HepG2 (cell line): ENCODE measurements at regions not wholly inside any gene's neighbourhood (a gene's known extent, or its start where the extent isn't known, plus 50 kb on each side); places are given as distances from the start of the nearest gene placed in this dataset.

Experiments
- ATAC-seq: fragments of 200-7000 bp; cut with Tn5 transposase; 3 replicates; pipeline ENCODE4 v1.9.1; 2020; ENCODE audit warnings: mild to moderate bottlenecking, moderate library complexity
- BruUV-seq: library from RNA; stranded (reverse); fragments of 400-500 nt; replicated peaks from 2 replicates; lab custom pipeline; 2021; lab: Mats Ljungman, UMichigan
- CTCF ChIA-PET: fragments of 300-600 bp; formaldehyde crosslinking; extraction: SDS; loops from one replicate; lab custom pipeline; 2021; ENCODE audit warnings: low total read pairs, inconsistent platforms, low intra/inter-chr PET ratio; lab: Yijun Ruan, JAX
- POLR2A ChIA-PET: fragments of 350-600 bp; sonication (Branson Sonifier 250); formaldehyde crosslinking; loops from one replicate; lab custom pipeline; 2020; ENCODE audit warnings: antibody characterized with exemption, inconsistent platforms; lab: Yijun Ruan, JAX
- DNase-seq: peaks from one replicate; pipeline ENCODE4 v3.0.0-alpha.2; 2015; ENCODE audit warnings: low spot score
- FAIRE-seq: peaks from 3 replicates; lab custom pipeline; 2011; peaks lifted over from hg19 to GRCh38; lab: Jason Lieb, UNC
- H2AFZ ChIP-seq: one replicate; pipeline ENCODE4 v1.6.1; 2011; ENCODE audit warnings: low read length, inconsistent platforms
- H3K27ac ChIP-seq: fragments of 300-600 bp; 3 replicates; pipeline ENCODE4 v1.8.0; 2011; ENCODE audit warnings: mixed run types, mild to moderate bottlenecking, mixed read lengths, low read length, inconsistent platforms; ENCODE audit not compliant: insufficient read depth; ENCODE audit errors: extremely low read length
- H3K27me3 ChIP-seq, 2 experiments: fragments of 200-600 bp in 1 of 2; 2 replicates in 1 of 2; 3 replicates in 1 of 2; pipeline versions ENCODE4 v1.6.0 to v1.8.0; 2011; ENCODE audit warnings: low read length in 2 of 2, mild to moderate bottlenecking in 2 of 2, moderate library complexity in 2 of 2, inconsistent platforms in 1 of 2; ENCODE audit not compliant: insufficient read depth in 2 of 2, control insufficient read depth in 1 of 2
- H3K36me3 ChIP-seq, 2 experiments: fragments of 200-600 bp in 1 of 2; replicated peaks in 1 of 2; 2 replicates in 1 of 2; 3 replicates in 1 of 2; pipeline versions ENCODE4 v1.5.1 to v1.8.0; 2011; ENCODE audit warnings: low read length in 2 of 2, inconsistent platforms in 1 of 2; ENCODE audit not compliant: insufficient read depth in 2 of 2, control insufficient read depth in 1 of 2
- H3K4me1 ChIP-seq: 2 replicates; pipeline ENCODE4 v1.5.1; 2012; ENCODE audit warnings: low read length, inconsistent platforms; ENCODE audit not compliant: insufficient read depth
- H3K4me2 ChIP-seq: 2 replicates; pipeline ENCODE4 v1.6.0; 2011; ENCODE audit warnings: low read depth, low read length, inconsistent platforms
- H3K4me3 ChIP-seq, 3 experiments: fragments of 200-600 bp in 1 of 3; sonication (generic), shearing (Covaris generic) in 1 of 3; replicated peaks in 1 of 3; 2 replicates each; pipeline ENCODE4 v1.5.1; 2011 to 2016; ENCODE audit warnings: low read length in 3 of 3, inconsistent platforms in 2 of 3, low read depth in 2 of 3, mild to moderate bottlenecking in 2 of 3, control low read depth in 1 of 3, mixed read lengths in 1 of 3; ENCODE audit not compliant: insufficient read depth in 1 of 3
- H3K79me2 ChIP-seq: one replicate; pipeline ENCODE4 v1.6.1; 2011; ENCODE audit warnings: low read length, inconsistent platforms; ENCODE audit not compliant: insufficient read depth
- H3K9ac ChIP-seq: 2 replicates; pipeline ENCODE4 v1.6.0; 2011; ENCODE audit warnings: mild to moderate bottlenecking, low read depth, low read length, inconsistent platforms; ENCODE audit not compliant: insufficient read depth
- H3K9me3 ChIP-seq: 2 replicates; pipeline ENCODE4 v1.5.1; 2012; ENCODE audit warnings: mild to moderate bottlenecking, low read length
- H4K20me1 ChIP-seq: 2 replicates; pipeline ENCODE4 v1.6.0; 2011; ENCODE audit warnings: inconsistent platforms, mild to moderate bottlenecking, low read length, moderate library complexity; ENCODE audit not compliant: insufficient read depth
- BCL3 ChIP-seq: sonication (generic); formaldehyde crosslinking; IDR thresholded peaks from 2 replicates; pipeline ENCODE4 v1.5.1; 2020; ENCODE audit warnings: mild to moderate bottlenecking, missing genetic modification reagents, moderate library complexity
- GATAD2A ChIP-seq: IDR thresholded peaks from 2 replicates; pipeline ENCODE4 v1.6.1; 2016
- JDP2 ChIP-seq: sonication (generic); formaldehyde crosslinking; IDR thresholded peaks from 2 replicates; pipeline ENCODE4 v1.8.1; 2022; ENCODE audit warnings: missing genetic modification reagents, borderline replicate concordance
- PRDM15 ChIP-seq: sonication (generic); formaldehyde crosslinking; IDR thresholded peaks from 2 replicates; pipeline ENCODE4 v1.4.0; 2020; ENCODE audit warnings: missing genetic modification reagents
- SMAD3 ChIP-seq: sonication (generic); formaldehyde crosslinking; IDR thresholded peaks from 2 replicates; pipeline ENCODE4 v1.4.0; 2020; ENCODE audit warnings: missing genetic modification reagents
- ZNF839 ChIP-seq: sonication (generic); formaldehyde crosslinking; IDR thresholded peaks from 2 replicates; pipeline ENCODE4 v1.4.0; 2020; ENCODE audit warnings: missing genetic modification reagents, mild to moderate bottlenecking, borderline replicate concordance
- WGBS: methylation state at CpG from one replicate; pipeline ENCODE4 v1.1.6; 2017; ENCODE audit warnings: low lambda C conversion rate; 5-methylcytosine and 5-hydroxymethylcytosine counted together
- in situ Hi-C: cut with HindIII; loops from 2 replicates; pipeline ENCODE4 v1.10.0; 2017; ENCODE audit warnings: low pct_unique_long_range_greater_than_20kb; ENCODE audit not compliant: extremely low pct_ligation_motif_present
- intact Hi-C: fragments of 100-400 bp; cut with micrococcal nuclease; formaldehyde crosslinking; loops from one replicate; pipeline ENCODE4 v1.10.0; 2022; ENCODE audit not compliant: unreplicated experiment
- TF ChIP-seq, protein P1 (sequence below), 2 experiments: sonication (generic) in 1 of 2; formaldehyde crosslinking in 1 of 2; IDR thresholded peaks; 2 replicates each; pipeline versions ENCODE4 v1.4.0 to v1.6.1; 2018 to 2020; ENCODE audit warnings: missing genetic modification reagents in 2 of 2, borderline replicate concordance in 1 of 2, low read depth in 1 of 2, mild to moderate bottlenecking in 1 of 2, missing biosample characterization in 1 of 2
- TF ChIP-seq, protein P2 (sequence below): sonication (generic); formaldehyde crosslinking; IDR thresholded peaks from 2 replicates; pipeline ENCODE4 v1.4.0; 2020; ENCODE audit warnings: missing genetic modification reagents
- TF ChIP-seq, protein P3 (sequence below): IDR thresholded peaks from 2 replicates; pipeline ENCODE4 v1.6.1; 2016; ENCODE audit warnings: low read depth, control low read depth

DNA sequence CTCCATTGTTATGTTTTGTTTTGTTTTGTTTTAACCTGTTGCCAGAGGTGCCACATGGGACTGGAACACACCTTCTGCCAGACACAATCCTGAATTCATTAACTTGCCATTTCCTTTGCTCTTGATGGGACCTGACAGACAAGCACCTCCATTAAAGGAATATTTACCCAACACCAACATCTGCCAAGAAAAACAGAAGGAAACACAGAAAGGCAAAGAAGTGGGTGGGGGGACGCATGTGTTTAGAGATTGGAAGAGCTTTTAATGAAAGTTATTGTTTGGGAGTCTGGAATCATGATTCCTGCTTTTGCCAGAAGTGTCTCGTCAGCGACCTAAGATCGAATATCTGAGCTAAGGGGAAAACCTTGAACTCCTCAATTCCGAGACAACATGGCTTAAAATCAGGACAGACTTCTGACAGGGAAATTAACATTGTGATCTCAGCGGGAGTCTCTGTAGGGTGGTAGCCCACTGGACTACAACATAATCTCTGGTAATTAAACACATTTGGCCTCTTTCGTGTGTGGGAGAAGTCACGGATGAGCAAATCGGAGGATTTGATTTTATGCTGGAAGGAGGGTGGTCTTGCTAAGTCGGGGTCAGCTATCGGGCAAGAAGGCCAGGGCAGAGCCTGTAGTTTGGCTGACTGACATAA lies 210.4 kb upstream of the FAR2 start (continued):
- TF ChIP-seq BCL3 (CRISPR knock-in tag) (no peak), GATAD2A (no peak), SMAD3 (CRISPR knock-in tag) (no peak)

DNA sequence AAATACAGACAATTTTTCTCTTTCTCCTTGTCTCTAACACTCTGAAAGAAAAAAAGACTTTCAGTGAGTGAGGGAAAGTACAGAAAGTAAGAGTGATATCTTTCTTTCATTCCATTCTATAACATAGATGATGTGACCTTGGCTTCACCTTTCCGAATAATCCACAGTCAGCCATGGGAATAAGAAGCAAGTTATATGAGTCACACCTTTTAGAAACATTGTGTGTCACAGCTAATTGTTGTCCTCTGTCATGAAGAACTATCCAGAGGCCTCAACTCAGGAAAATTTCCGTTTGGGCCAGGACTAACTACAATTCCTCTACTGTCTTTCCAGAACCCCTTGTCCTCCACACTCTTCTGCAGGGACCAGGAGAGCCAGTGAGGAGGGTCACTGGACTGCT lies 209.7 kb upstream of the FAR2 start:
- WGBS = 15% methylated on average over 2 of the region's 2 CpGs
- H3K4me3 ChIP-seq = no peak overlapping the region
- H3K4me2 ChIP-seq = no peak overlapping the region
- no peaks in the 10 kb centered on the region for H3K36me3 ChIP-seq
- CTCF ChIA-PET = no interaction called here
- POLR2A ChIA-PET = no interaction called here
- intact Hi-C loops = no loop called here
- in situ Hi-C loops = no loop called here
- no peak overlapping the region for H2AFZ ChIP-seq
- H3K79me2 ChIP-seq = no peaks in the 10 kb centered on the region
- no peak overlapping the region for H3K27ac ChIP-seq
- H3K9me3 ChIP-seq = no peaks in the 10 kb centered on the region
- no peak for DNase-seq
- TF ChIP-seq PRDM15 (CRISPR knock-in tag) (no peak), JDP2 (CRISPR knock-in tag) (no peak), ZNF839 (CRISPR knock-in tag) (no peak)
- TF ChIP-seq, protein P1, sequence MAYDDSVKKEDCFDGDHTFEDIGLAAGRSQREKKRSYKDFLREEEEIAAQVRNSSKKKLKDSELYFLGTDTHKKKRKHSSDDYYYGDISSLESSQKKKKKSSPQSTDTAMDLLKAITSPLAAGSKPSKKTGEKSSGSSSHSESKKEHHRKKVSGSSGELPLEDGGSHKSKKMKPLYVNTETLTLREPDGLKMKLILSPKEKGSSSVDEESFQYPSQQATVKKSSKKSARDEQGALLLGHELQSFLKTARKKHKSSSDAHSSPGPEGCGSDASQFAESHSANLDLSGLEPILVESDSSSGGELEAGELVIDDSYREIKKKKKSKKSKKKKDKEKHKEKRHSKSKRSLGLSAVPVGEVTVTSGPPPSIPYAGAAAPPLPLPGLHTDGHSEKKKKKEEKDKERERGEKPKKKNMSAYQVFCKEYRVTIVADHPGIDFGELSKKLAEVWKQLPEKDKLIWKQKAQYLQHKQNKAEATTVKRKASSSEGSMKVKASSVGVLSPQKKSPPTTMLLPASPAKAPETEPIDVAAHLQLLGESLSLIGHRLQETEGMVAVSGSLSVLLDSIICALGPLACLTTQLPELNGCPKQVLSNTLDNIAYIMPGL (CRISPR knock-in tag; IDR thresholded peaks at IDR 0.05; ENCODE audit: borderline replicate concordance in 1 of 2, low read depth in 1 of 2) = no peak
- TF ChIP-seq, protein P2, sequence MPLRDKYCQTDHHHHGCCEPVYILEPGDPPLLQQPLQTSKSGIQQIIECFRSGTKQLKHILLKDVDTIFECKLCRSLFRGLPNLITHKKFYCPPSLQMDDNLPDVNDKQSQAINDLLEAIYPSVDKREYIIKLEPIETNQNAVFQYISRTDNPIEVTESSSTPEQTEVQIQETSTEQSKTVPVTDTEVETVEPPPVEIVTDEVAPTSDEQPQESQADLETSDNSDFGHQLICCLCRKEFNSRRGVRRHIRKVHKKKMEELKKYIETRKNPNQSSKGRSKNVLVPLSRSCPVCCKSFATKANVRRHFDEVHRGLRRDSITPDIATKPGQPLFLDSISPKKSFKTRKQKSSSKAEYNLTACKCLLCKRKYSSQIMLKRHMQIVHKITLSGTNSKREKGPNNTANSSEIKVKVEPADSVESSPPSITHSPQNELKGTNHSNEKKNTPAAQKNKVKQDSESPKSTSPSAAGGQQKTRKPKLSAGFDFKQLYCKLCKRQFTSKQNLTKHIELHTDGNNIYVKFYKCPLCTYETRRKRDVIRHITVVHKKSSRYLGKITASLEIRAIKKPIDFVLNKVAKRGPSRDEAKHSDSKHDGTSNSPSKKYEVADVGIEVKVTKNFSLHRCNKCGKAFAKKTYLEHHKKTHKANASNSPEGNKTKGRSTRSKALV (CRISPR knock-in tag) = no peak
- TF ChIP-seq, protein P3, sequence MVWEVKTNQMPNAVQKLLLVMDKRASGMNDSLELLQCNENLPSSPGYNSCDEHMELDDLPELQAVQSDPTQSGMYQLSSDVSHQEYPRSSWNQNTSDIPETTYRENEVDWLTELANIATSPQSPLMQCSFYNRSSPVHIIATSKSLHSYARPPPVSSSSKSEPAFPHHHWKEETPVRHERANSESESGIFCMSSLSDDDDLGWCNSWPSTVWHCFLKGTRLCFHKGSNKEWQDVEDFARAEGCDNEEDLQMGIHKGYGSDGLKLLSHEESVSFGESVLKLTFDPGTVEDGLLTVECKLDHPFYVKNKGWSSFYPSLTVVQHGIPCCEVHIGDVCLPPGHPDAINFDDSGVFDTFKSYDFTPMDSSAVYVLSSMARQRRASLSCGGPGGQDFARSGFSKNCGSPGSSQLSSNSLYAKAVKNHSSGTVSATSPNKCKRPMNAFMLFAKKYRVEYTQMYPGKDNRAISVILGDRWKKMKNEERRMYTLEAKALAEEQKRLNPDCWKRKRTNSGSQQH (CRISPR knock-in tag) = no peak
- H4K20me1 ChIP-seq = no peaks in the 10 kb centered on the region
- ATAC-seq = no peak
- BruUV-seq = no TSS peak
- H3K27me3 ChIP-seq = no peaks in the 10 kb centered on the region
- no peak overlapping the region for H3K9ac ChIP-seq
- FAIRE-seq = no peak
- H3K4me1 ChIP-seq = no peaks in the 10 kb centered on the region
